H1 (cell line): ENCODE measurements at regions not wholly inside any gene's neighbourhood (a gene's known extent, or its start where the extent isn't known, plus 50 kb on each side); places are given as distances from the start of the nearest gene placed in this dataset.

Experiments
- CTCF ChIA-PET: fragments of 300-600 bp; sonication (Branson Sonifier 250); formaldehyde crosslinking; loops from one replicate; lab custom pipeline; 2021; ENCODE audit not compliant: partially characterized antibody; lab: Charles Lee
- POLR2A ChIA-PET: fragments of 300-600 bp; sonication (Branson Sonifier 250); formaldehyde crosslinking; loops from one replicate; lab custom pipeline; 2021; ENCODE audit warnings: inconsistent platforms; ENCODE audit not compliant: partially characterized antibody; lab: Charles Lee
- DNase-seq, 2 experiments: peaks; one replicate each; pipeline versions ENCODE4 v3.0.0 to v3.0.0-alpha.2; 2010 to 2022; ENCODE audit warnings: low spot score in 2 of 2, low read depth in 1 of 2, mixed read lengths in 1 of 2
- FAIRE-seq: peaks from 2 replicates; lab custom pipeline; 2011; peaks lifted over from hg19 to GRCh38; lab: Jason Lieb, UNC
- H2AFZ ChIP-seq: 2 replicates; pipeline ENCODE4 v1.8.1; 2012; ENCODE audit warnings: low read length, inconsistent platforms
- H2AK5ac ChIP-seq: 2 replicates; pipeline ENCODE4 v1.6.1; 2013; ENCODE audit warnings: low read depth, low read length
- H2BK120ac ChIP-seq: replicated peaks from 2 replicates; pipeline ENCODE3; 2013; ENCODE audit warnings: low read depth, low read length, inconsistent platforms
- H2BK12ac ChIP-seq: 2 replicates; pipeline ENCODE4 v1.6.1; 2013; ENCODE audit warnings: low read depth, low read length
- H2BK15ac ChIP-seq: 2 replicates; pipeline ENCODE4 v1.6.1; 2013; ENCODE audit warnings: low read length
- H2BK20ac ChIP-seq: 2 replicates; pipeline ENCODE4 v1.6.1; 2013; ENCODE audit warnings: low read length
- H2BK5ac ChIP-seq: 2 replicates; pipeline ENCODE4 v1.6.1; 2013; ENCODE audit warnings: low read depth, low read length
- H3K14ac ChIP-seq: 2 replicates; pipeline ENCODE4 v1.6.1; 2013; ENCODE audit warnings: inconsistent platforms; ENCODE audit not compliant: insufficient read length
- H3K18ac ChIP-seq: 2 replicates; pipeline ENCODE4 v1.6.1; 2013; ENCODE audit warnings: low read length; ENCODE audit errors: extremely low read depth
- H3K23ac ChIP-seq: 2 replicates; pipeline ENCODE4 v1.6.1; 2013; ENCODE audit warnings: inconsistent platforms; ENCODE audit not compliant: insufficient read length
- H3K23me2 ChIP-seq: 2 replicates; pipeline ENCODE4 v1.6.1; 2013; ENCODE audit warnings: low read depth, low read length
- H3K27ac ChIP-seq: 2 replicates; pipeline ENCODE4 v1.6.1; 2011; ENCODE audit warnings: low read depth, low read length, inconsistent platforms
- H3K27me3 ChIP-seq, 4 experiments: replicated peaks in 1 of 4; 1 replicate in 1 of 4; 2 replicates in 3 of 4; pipeline versions ENCODE4 v1.6.1 to v1.8.1; 2011 to 2013; ENCODE audit warnings: low read length in 3 of 4, mild to moderate bottlenecking in 3 of 4, inconsistent platforms in 2 of 4, mixed read lengths in 2 of 4, moderate library complexity in 1 of 4; ENCODE audit not compliant: control insufficient read depth in 3 of 4, insufficient read depth in 3 of 4; ENCODE audit errors: extremely low read depth in 1 of 4
- H3K36me3 ChIP-seq, 4 experiments: 2 replicates each; pipeline versions ENCODE4 v1.6.1 to v1.8.1; 2011 to 2013; ENCODE audit warnings: mild to moderate bottlenecking in 4 of 4, low read length in 3 of 4, moderate library complexity in 2 of 4, control low read depth in 1 of 4, inconsistent platforms in 1 of 4; ENCODE audit not compliant: insufficient read depth in 4 of 4, control insufficient read depth in 2 of 4
- H3K4ac ChIP-seq: replicated peaks from 2 replicates; pipeline ENCODE3; 2013; ENCODE audit warnings: low read length, low read depth, mixed read lengths, inconsistent platforms; ENCODE audit not compliant: insufficient read length
- H3K4me1 ChIP-seq, 4 experiments: replicated peaks in 1 of 4; 1 replicate in 1 of 4; 2 replicates in 3 of 4; pipeline versions ENCODE4 v1.6.1 to v1.8.1; 2011 to 2013; ENCODE audit warnings: low read length in 3 of 4, inconsistent platforms in 2 of 4, mixed read lengths in 1 of 4; ENCODE audit not compliant: insufficient read depth in 4 of 4, control insufficient read depth in 3 of 4
- H3K4me2 ChIP-seq, 2 experiments: 2 replicates each; pipeline versions ENCODE4 v1.6.1 to v1.8.1; 2011 to 2013; ENCODE audit warnings: low read depth in 2 of 2, low read length in 2 of 2, control low read depth in 1 of 2, inconsistent platforms in 1 of 2, mild to moderate bottlenecking in 1 of 2; ENCODE audit not compliant: insufficient read depth in 1 of 2
- H3K4me3 ChIP-seq, 4 experiments: fragments of 200-600, 300-600 bp in 1 of 4; sonication (generic), shearing (Covaris generic), sonication (Bioruptor Twin) in 1 of 4; 2 replicates each; pipeline versions ENCODE4 v1.5.1 to v1.8.1; 2011 to 2016; ENCODE audit warnings: low read length in 4 of 4, low read depth in 3 of 4, control low read depth in 2 of 4, inconsistent platforms in 2 of 4, mild to moderate bottlenecking in 2 of 4, mixed read lengths in 1 of 4, moderate library complexity in 1 of 4; ENCODE audit not compliant: insufficient read depth in 2 of 4; ENCODE audit errors: extremely low read depth in 1 of 4
- H3K56ac ChIP-seq: replicated peaks from 2 replicates; pipeline ENCODE3; 2013; ENCODE audit warnings: low read depth, mild to moderate bottlenecking, mixed read lengths, low read length, inconsistent platforms; ENCODE audit not compliant: insufficient read length
- H3K79me1 ChIP-seq: 2 replicates; pipeline ENCODE4 v1.6.1; 2013; ENCODE audit warnings: low read depth, low read length, control low read depth
- H3K79me2 ChIP-seq, 2 experiments: 2 replicates each; pipeline versions ENCODE4 v1.6.1 to v1.8.1; 2012 to 2013; ENCODE audit warnings: low read length in 2 of 2, mild to moderate bottlenecking in 2 of 2, inconsistent platforms in 1 of 2; ENCODE audit not compliant: insufficient read depth in 2 of 2, control insufficient read depth in 1 of 2
- H3K9ac ChIP-seq, 4 experiments: replicated peaks in 1 of 4; 1 replicate in 1 of 4; 2 replicates in 3 of 4; pipeline versions ENCODE4 v1.6.1 to v1.8.1; 2011 to 2013; ENCODE audit warnings: low read depth in 3 of 4, low read length in 3 of 4, control low read depth in 2 of 4, mild to moderate bottlenecking in 2 of 4, moderate library complexity in 2 of 4, inconsistent platforms in 1 of 4; ENCODE audit errors: extremely low read depth in 1 of 4
- H3K9me3 ChIP-seq, 2 experiments: 2 replicates each; pipeline versions ENCODE4 v1.6.1 to v1.8.1; 2012 to 2013; ENCODE audit warnings: mild to moderate bottlenecking in 2 of 2, moderate library complexity in 2 of 2, control low read depth in 1 of 2, inconsistent platforms in 1 of 2, low read depth in 1 of 2, low read length in 1 of 2, mixed read lengths in 1 of 2; ENCODE audit not compliant: insufficient read depth in 2 of 2
- H4K20me1 ChIP-seq, 2 experiments: replicated peaks in 1 of 2; 2 replicates each; pipeline versions ENCODE3 to v1.8.1; 2011 to 2013; ENCODE audit warnings: inconsistent platforms in 2 of 2, low read length in 2 of 2, mild to moderate bottlenecking in 1 of 2; ENCODE audit not compliant: insufficient read depth in 2 of 2, control insufficient read depth in 1 of 2
- H4K5ac ChIP-seq: 2 replicates; pipeline ENCODE4 v1.6.1; 2013; ENCODE audit warnings: low read length, low read depth, mixed read lengths, inconsistent platforms; ENCODE audit not compliant: insufficient read length
- H4K8ac ChIP-seq: 2 replicates; pipeline ENCODE4 v1.8.0; 2013; ENCODE audit warnings: mild to moderate bottlenecking, moderate library complexity, low read length, inconsistent platforms; ENCODE audit not compliant: insufficient read depth; ENCODE audit errors: extremely low read depth
- H4K91ac ChIP-seq: replicated peaks from 2 replicates; pipeline ENCODE3; 2013; ENCODE audit warnings: low read length, mixed read lengths, inconsistent platforms; ENCODE audit not compliant: insufficient read length
- CBX8 ChIP-seq: fragments of 300-800, 300-1000 bp; sonication (generic); IDR thresholded peaks from 2 replicates; pipeline ENCODE4 v1.7.1; 2016; ENCODE audit warnings: low read depth, low read length, borderline replicate concordance
- CHD2 ChIP-seq: IDR thresholded peaks from 2 replicates; pipeline ENCODE4 v1.6.1; 2012; ENCODE audit warnings: low read length, improper control_type of control experiment
- PHF8 ChIP-seq: fragments of 200-600 bp; sonication (generic); conservative IDR thresholded peaks from 2 replicates; pipeline ENCODE4 v1.7.1; 2012; ENCODE audit warnings: low read depth, mild to moderate bottlenecking, inconsistent platforms, low read length, moderate library complexity
- POLR2AphosphoS5 ChIP-seq: IDR thresholded peaks from 2 replicates; pipeline ENCODE4 v1.6.1; 2011; ENCODE audit warnings: low read depth, low read length
- SRF ChIP-seq: IDR thresholded peaks from 2 replicates; pipeline ENCODE4 v1.6.1; 2011; ENCODE audit warnings: mild to moderate bottlenecking, low read depth, low read length, moderate library complexity
- TCF12 ChIP-seq: IDR thresholded peaks from 2 replicates; pipeline ENCODE4 v1.6.1; 2011; ENCODE audit warnings: low read depth, mild to moderate bottlenecking, low read length
- WGBS, 2 experiments: shearing (Covaris generic) in 1 of 2; methylation state at CpG; one replicate each; pipeline versions ENCODE4 v1.1.6 to v1.1.7; 2013 to 2015; ENCODE audit warnings: low lambda C conversion rate in 2 of 2, mixed read lengths in 2 of 2, inconsistent platforms in 1 of 2, low coverage in 1 of 2, missing lambda C conversion rate in 1 of 2; ENCODE audit not compliant: insufficient replicate concordance in 2 of 2, insufficient coverage in 1 of 2, insufficient read length in 1 of 2; ENCODE audit errors: extremely low coverage in 1 of 2, missing lambda C conversion rate in 1 of 2; 5-methylcytosine and 5-hydroxymethylcytosine counted together

DNA sequence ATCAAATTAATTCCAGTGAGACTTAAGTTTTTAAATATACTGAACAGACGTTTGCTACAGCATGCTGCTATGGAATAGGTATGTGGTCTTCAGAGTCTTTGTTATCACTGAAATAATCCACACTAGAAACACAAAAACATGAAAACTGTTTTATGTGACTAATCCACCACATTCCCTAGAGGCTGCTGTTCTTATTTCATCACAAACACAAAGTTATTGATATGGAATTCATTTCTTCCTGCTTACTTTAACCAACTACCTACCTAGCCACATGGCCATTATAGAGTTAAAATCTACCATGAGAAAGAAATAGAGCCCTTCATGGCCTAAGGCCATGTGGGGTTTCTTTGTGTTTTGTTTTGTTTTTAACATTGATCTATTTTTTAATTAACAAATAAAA, 232.3 kb upstream of the PTGER4 start:
- CTCF ChIA-PET, result no interaction called here
- POLR2A ChIA-PET, result no interaction called here
- Histone ChIP-seq H2BK5ac (no peak overlapping the region), H3K27me3 (no peaks in the 10 kb centered on the region), H3K4ac (no peak overlapping the region), H3K4me3 (no peak overlapping the region), H3K23ac (no peak overlapping the region), H3K14ac (no peak overlapping the region), H3K36me3 (no peaks in the 10 kb centered on the region), H3K18ac (no peak overlapping the region), H2BK12ac (no peak overlapping the region), H3K79me1 (no peaks in the 10 kb centered on the region), H3K4me1 (no peaks in the 10 kb centered on the region), H3K9me3 (0 out of 4 replicates have a peak, but pooled peaks cover 0 to 7% of the 10 kb centered on the region in 2 experiments), H2BK20ac (no peak overlapping the region), H2AFZ (no peak overlapping the region), H3K4me2 (no peak overlapping the region), H4K8ac (no peak overlapping the region), H4K20me1 (no peaks in the 10 kb centered on the region), H2AK5ac (no peak overlapping the region), H3K9ac (no peak overlapping the region), H2BK120ac (no peak overlapping the region), H4K5ac (no peak overlapping the region), H3K23me2 (no peaks in the 10 kb centered on the region), H2BK15ac (no peak overlapping the region), H4K91ac (no peak overlapping the region), H3K56ac (no peak overlapping the region), H3K27ac (no peak overlapping the region), H3K79me2 (no peaks in the 10 kb centered on the region)
- 78% methylated on average over 1 of the region's 1 CpG; no CpG with 5 or more reads in 1 of the 2 experiments for whole genome bisulfite sequencing, 2 experiments
- no peak for TF ChIP-seq CBX8
- TF ChIP-seq SRF, result no peak
- TF ChIP-seq TCF12, result no peak
- no peak for TF ChIP-seq POLR2AphosphoS5
- no peak for TF ChIP-seq PHF8
- TF ChIP-seq CHD2, result no peak
- no peak for FAIRE-seq
- no peak for DNase-seq
